ENCODE measurements at regions not wholly inside any gene's neighbourhood (a gene's known extent, or its start where the extent isn't known, plus 50 kb on each side); places are given as distances from the start of the nearest gene placed in this dataset.

GRCh38 chr5:93331241-93331640 is 249.8 kb downstream of the NR2F1-AS1 start:
- H3K27ac Mint-ChIP-seq = no peak overlapping the region
- H3K36me3 Mint-ChIP-seq (ENCODE audit: low read depth) = no peaks in the 10 kb centered on the region
- peaks cover 3% of the 10 kb centered on the region for H3K27me3 Mint-ChIP-seq
- H3K4me1 Mint-ChIP-seq (ENCODE audit: low read depth) = no peaks in the 10 kb centered on the region
- no peaks in the 10 kb centered on the region for H3K9me3 Mint-ChIP-seq
- no peak overlapping the region for H3K4me3 Mint-ChIP-seq

- Mint-ChIP-seq H3K36me3 (ENCODE audit: low read depth) (no peaks in the 10 kb centered on the region), H3K9me3 (no peaks in the 10 kb centered on the region), H3K27ac (no peak overlapping the region), H3K4me3 (no peak overlapping the region), H3K27me3 (peaks cover 3% of the 10 kb centered on the region), H3K4me1 (ENCODE audit: low read depth) (no peaks in the 10 kb centered on the region)
These were observed 250.5 kb downstream of the NR2F1-AS1 start for GRCh38 chr5:93330506-93330905.

GRCh38 chr5:93329756-93330155 is 251.3 kb downstream of the NR2F1-AS1 start:
- Mint-ChIP-seq H3K4me3 (no peak overlapping the region), H3K4me1 (ENCODE audit: low read depth) (no peaks in the 10 kb centered on the region), H3K27ac (no peak overlapping the region), H3K9me3 (no peaks in the 10 kb centered on the region), H3K27me3 (peaks cover 3% of the 10 kb centered on the region), H3K36me3 (ENCODE audit: low read depth) (no peaks in the 10 kb centered on the region)

- peaks cover 3% of the 10 kb centered on the region for H3K27me3 Mint-ChIP-seq
- H3K4me3 Mint-ChIP-seq = no peak overlapping the region
- no peaks in the 10 kb centered on the region for H3K36me3 Mint-ChIP-seq (ENCODE audit: low read depth)
- H3K4me1 Mint-ChIP-seq (ENCODE audit: low read depth) = no peaks in the 10 kb centered on the region
- H3K9me3 Mint-ChIP-seq = no peaks in the 10 kb centered on the region
- H3K27ac Mint-ChIP-seq = no peak overlapping the region
These were observed 252.2 kb downstream of the NR2F1-AS1 start for GRCh38 chr5:93328833-93329232.

- no peaks in the 10 kb centered on the region for H3K9me3 Mint-ChIP-seq
- peaks cover 3% of the 10 kb centered on the region for H3K27me3 Mint-ChIP-seq
- H3K27ac Mint-ChIP-seq = no peak overlapping the region
- no peaks in the 10 kb centered on the region for H3K36me3 Mint-ChIP-seq (ENCODE audit: low read depth)
- H3K4me1 Mint-ChIP-seq (ENCODE audit: low read depth) = no peaks in the 10 kb centered on the region
- no peak overlapping the region for H3K4me3 Mint-ChIP-seq
These were observed 253.4 kb downstream of the NR2F1-AS1 start for GRCh38 chr5:93327605-93328004.

- Mint-ChIP-seq H3K27me3 (peaks cover 3% of the 10 kb centered on the region), H3K9me3 (no peaks in the 10 kb centered on the region), H3K4me3 (no peak overlapping the region), H3K27ac (no peak overlapping the region), H3K36me3 (ENCODE audit: low read depth) (no peaks in the 10 kb centered on the region), H3K4me1 (ENCODE audit: low read depth) (no peaks in the 10 kb centered on the region)
These were observed 255.1 kb downstream of the NR2F1-AS1 start for GRCh38 chr5:93325946-93326345.

GRCh38 chr5:93322974-93323860 is 257.8 kb downstream of the NR2F1-AS1 start:
- Mint-ChIP-seq H3K27me3 (no peaks in the 10 kb centered on the region), H3K36me3 (ENCODE audit: low read depth) (no peaks in the 10 kb centered on the region), H3K4me1 (ENCODE audit: low read depth) (no peaks in the 10 kb centered on the region), H3K4me3 (no peak overlapping the region), H3K27ac (no peak overlapping the region), H3K9me3 (no peaks in the 10 kb centered on the region)

- H3K27me3 Mint-ChIP-seq = no peaks in the 10 kb centered on the region
- H3K4me3 Mint-ChIP-seq = no peak overlapping the region
- no peaks in the 10 kb centered on the region for H3K9me3 Mint-ChIP-seq
- no peaks in the 10 kb centered on the region for H3K4me1 Mint-ChIP-seq (ENCODE audit: low read depth)
- H3K36me3 Mint-ChIP-seq (ENCODE audit: low read depth) = no peaks in the 10 kb centered on the region
- no peak overlapping the region for H3K27ac Mint-ChIP-seq
These were observed 260.0 kb downstream of the NR2F1-AS1 start for GRCh38 chr5:93320920-93321445.

GRCh38 chr5:93313672-93314071 is 267.3 kb downstream of the NR2F1-AS1 start:
- H3K36me3 Mint-ChIP-seq (ENCODE audit: low read depth) = no peaks in the 10 kb centered on the region
- no peaks in the 10 kb centered on the region for H3K9me3 Mint-ChIP-seq
- no peaks in the 10 kb centered on the region for H3K4me1 Mint-ChIP-seq (ENCODE audit: low read depth)
- no peaks in the 10 kb centered on the region for H3K27me3 Mint-ChIP-seq
- no peak overlapping the region for H3K27ac Mint-ChIP-seq
- no peak overlapping the region for H3K4me3 Mint-ChIP-seq

GRCh38 chr5:93311881-93312280 is 269.1 kb downstream of the NR2F1-AS1 start:
- Mint-ChIP-seq H3K36me3 (ENCODE audit: low read depth) (no peaks in the 10 kb centered on the region), H3K4me3 (no peak overlapping the region), H3K27me3 (peaks cover under 1% of the 10 kb centered on the region), H3K4me1 (ENCODE audit: low read depth) (no peaks in the 10 kb centered on the region), H3K9me3 (no peaks in the 10 kb centered on the region), H3K27ac (no peak overlapping the region)

GRCh38 chr5:93307557-93307956 is 273.5 kb downstream of the NR2F1-AS1 start:
- Mint-ChIP-seq H3K27ac (no peak overlapping the region), H3K4me1 (ENCODE audit: low read depth) (no peaks in the 10 kb centered on the region), H3K27me3 (peaks cover 3% of the 10 kb centered on the region), H3K9me3 (no peaks in the 10 kb centered on the region), H3K36me3 (ENCODE audit: low read depth) (no peaks in the 10 kb centered on the region), H3K4me3 (no peak overlapping the region)

GRCh38 chr5:93305984-93306383 is 275.0 kb downstream of the NR2F1-AS1 start:
- Mint-ChIP-seq H3K27ac (no peak overlapping the region), H3K4me1 (ENCODE audit: low read depth) (no peaks in the 10 kb centered on the region), H3K4me3 (no peak overlapping the region), H3K36me3 (ENCODE audit: low read depth) (no peaks in the 10 kb centered on the region), H3K9me3 (no peaks in the 10 kb centered on the region), H3K27me3 (peaks cover 3% of the 10 kb centered on the region)

GRCh38 chr5:93304456-93305250 is 276.4 kb downstream of the NR2F1-AS1 start:
- Mint-ChIP-seq H3K4me3 (no peak overlapping the region), H3K27me3 (peaks cover 3% of the 10 kb centered on the region), H3K27ac (no peak overlapping the region), H3K4me1 (ENCODE audit: low read depth) (no peaks in the 10 kb centered on the region), H3K9me3 (no peaks in the 10 kb centered on the region), H3K36me3 (ENCODE audit: low read depth) (no peaks in the 10 kb centered on the region)

GRCh38 chr5:93303291-93303691 is 277.7 kb downstream of the NR2F1-AS1 start:
- no peaks in the 10 kb centered on the region for H3K36me3 Mint-ChIP-seq (ENCODE audit: low read depth)
- H3K27me3 Mint-ChIP-seq = peaks cover 3% of the 10 kb centered on the region
- no peaks in the 10 kb centered on the region for H3K4me1 Mint-ChIP-seq (ENCODE audit: low read depth)
- H3K9me3 Mint-ChIP-seq = no peaks in the 10 kb centered on the region
- H3K4me3 Mint-ChIP-seq = no peak overlapping the region
- H3K27ac Mint-ChIP-seq = no peak overlapping the region

GRCh38 chr5:93302711-93303110 is 278.3 kb downstream of the NR2F1-AS1 start:
- no peaks in the 10 kb centered on the region for H3K36me3 Mint-ChIP-seq (ENCODE audit: low read depth)
- peaks cover 3% of the 10 kb centered on the region for H3K27me3 Mint-ChIP-seq
- no peaks in the 10 kb centered on the region for H3K4me1 Mint-ChIP-seq (ENCODE audit: low read depth)
- H3K27ac Mint-ChIP-seq = no peak overlapping the region
- no peaks in the 10 kb centered on the region for H3K9me3 Mint-ChIP-seq
- no peak overlapping the region for H3K4me3 Mint-ChIP-seq

Data from stimulated activated naive CD8-positive, alpha-beta T cell treated with anti-CD3 and anti-CD28 coated beads, Interleukin-15, Interleukin-2, amounts not matched to agents 100 ng/mL and 50 ng/mL, for 24 hours (primary cell).